ENCODE measurements at regions not wholly inside any gene's neighbourhood (a gene's known extent, or its start where the extent isn't known, plus 50 kb on each side); places are given as distances from the start of the nearest gene placed in this dataset.

DNA sequence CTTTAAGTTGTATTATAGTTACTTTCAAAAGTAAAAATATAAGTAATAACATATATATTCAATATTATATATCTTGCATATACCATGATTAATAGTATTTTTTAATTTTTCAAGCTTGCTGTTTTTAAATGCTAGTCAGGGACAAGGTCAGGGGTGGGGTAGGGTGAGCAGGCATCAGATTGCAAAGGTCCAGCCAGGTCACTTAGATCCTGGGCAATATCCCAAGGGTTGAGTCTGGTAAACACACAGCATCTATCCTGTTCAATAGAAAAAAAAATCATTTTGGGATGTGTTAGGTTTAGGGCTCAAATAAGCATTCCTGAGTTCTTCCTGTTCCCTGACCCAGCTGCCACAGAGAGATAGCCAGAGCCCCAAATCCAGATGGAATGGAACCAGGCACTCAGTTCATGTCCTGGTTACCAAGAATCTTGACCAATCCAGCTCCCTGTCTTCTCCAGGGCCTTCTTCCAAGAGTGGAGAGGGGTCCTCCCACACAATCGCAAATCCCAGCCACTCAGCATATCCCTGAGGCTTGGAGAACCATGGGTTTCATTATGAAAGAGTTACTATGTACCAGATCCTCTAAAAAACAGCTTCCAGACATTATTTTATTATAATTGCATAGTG lies 134.9 kb upstream of the TOP1 start:
- FAIRE-seq (no peak), DNase-seq (ENCODE audit: low read depth in 1 of 2, low spot score in 2 of 2) (no peak)
- H4K91ac ChIP-seq (replicated peaks; ENCODE audit: insufficient read length, low read length): no peak overlapping the region
- H3K4me3 ChIP-seq (ENCODE audit: extremely low read depth in 1 of 4, insufficient read depth in 2 of 4, low read depth in 3 of 4, low read length in 4 of 4): no peak overlapping the region
- ChIA-PET CTCF (ENCODE audit: partially characterized antibody) (interaction anchor here (0.9 to 1.7 kb wide), 3 partner anchors 34 to 134 kb away, joined by 3 to 4 read pairs (median 3); no protein-coding TSS in a partner anchor), POLR2A (ENCODE audit: partially characterized antibody) (no interaction called here)
- H2AFZ ChIP-seq (ENCODE audit: low read length): no peak overlapping the region
- no peak overlapping the region for H3K27ac ChIP-seq (ENCODE audit: low read depth, low read length)
- no peaks in the 10 kb centered on the region for H3K79me2 ChIP-seq (ENCODE audit: control insufficient read depth in 1 of 2, insufficient read depth in 2 of 2, low read length in 2 of 2)
- WGBS, 2 experiments (ENCODE audit: extremely low coverage in 1 of 2, insufficient coverage in 1 of 2, insufficient read length in 1 of 2, insufficient replicate concordance in 2 of 2, low coverage in 1 of 2, low lambda C conversion rate in 2 of 2, missing lambda C conversion rate in 1 of 2): 100% methylated on average over 1 of the region's 1 CpG; no CpG with 5 or more reads in 1 of the 2 experiments
- no peak overlapping the region for H4K5ac ChIP-seq (ENCODE audit: insufficient read length, low read depth, low read length)
- no peaks in the 10 kb centered on the region for H3K36me3 ChIP-seq (ENCODE audit: control insufficient read depth in 2 of 4, insufficient read depth in 4 of 4, low read length in 3 of 4)
- H2BK20ac ChIP-seq (ENCODE audit: low read length): no peak overlapping the region
- no peaks in the 10 kb centered on the region for H3K4me1 ChIP-seq (replicated peaks in 1 of 4; ENCODE audit: control insufficient read depth in 3 of 4, insufficient read depth in 4 of 4, low read length in 3 of 4)
- no peaks in the 10 kb centered on the region for H3K27me3 ChIP-seq (replicated peaks in 1 of 4; ENCODE audit: control insufficient read depth in 3 of 4, extremely low read depth in 1 of 4, insufficient read depth in 3 of 4, low read length in 3 of 4)
- H2AK5ac ChIP-seq (ENCODE audit: low read depth, low read length): no peak overlapping the region
- no peak overlapping the region for H2BK15ac ChIP-seq (ENCODE audit: low read length)
- no peak overlapping the region for H2BK5ac ChIP-seq (ENCODE audit: low read depth, low read length)
- TF ChIP-seq GABPA (IDR thresholded peaks at IDR 0.05; ENCODE audit: borderline replicate concordance, insufficient read depth, low read length) (no peak), NRF1 (IDR thresholded peaks at IDR 0.05; ENCODE audit: low read depth, low read length) (no peak), SIX5 (IDR thresholded peaks at IDR 0.05; ENCODE audit: low read depth, low read length) (no peak), MAFK (IDR thresholded peaks at IDR 0.05; ENCODE audit: low read depth, low read length) (no peak), RAD21 (IDR thresholded peaks at IDR 0.05 in 1 of 2, conservative IDR thresholded peaks at IDR 0.05 in 1 of 2; ENCODE audit: low read depth in 2 of 2, low read length in 2 of 2) (no peak), CBX8 (IDR thresholded peaks at IDR 0.05; ENCODE audit: borderline replicate concordance, low read depth, low read length) (no peak), JUND (IDR thresholded peaks at IDR 0.05; ENCODE audit: low read length) (no peak), EZH2 (IDR thresholded peaks at IDR 0.05; ENCODE audit: low read depth, low read length, severe bottlenecking) (no peak), KDM5A (IDR thresholded peaks at IDR 0.05; ENCODE audit: low read length) (no peak), ASH2L (IDR thresholded peaks at IDR 0.05; ENCODE audit: low read length) (no peak)
- H3K9ac ChIP-seq (replicated peaks in 1 of 4; ENCODE audit: extremely low read depth in 1 of 4, low read depth in 3 of 4, low read length in 3 of 4): no peak overlapping the region
- H3K14ac ChIP-seq (ENCODE audit: insufficient read length): no peak overlapping the region
- no peak overlapping the region for H3K4ac ChIP-seq (replicated peaks; ENCODE audit: insufficient read length, low read depth, low read length)
- no peak overlapping the region for H3K23ac ChIP-seq (ENCODE audit: insufficient read length)
- no peak overlapping the region for H2BK120ac ChIP-seq (replicated peaks; ENCODE audit: low read depth, low read length)
- no peak overlapping the region for H3K4me2 ChIP-seq (ENCODE audit: insufficient read depth in 1 of 2, low read depth in 2 of 2, low read length in 2 of 2)
- no peaks in the 10 kb centered on the region for H4K20me1 ChIP-seq (replicated peaks in 1 of 2; ENCODE audit: control insufficient read depth in 1 of 2, insufficient read depth in 2 of 2, low read length in 2 of 2)
- H3K79me1 ChIP-seq (ENCODE audit: low read depth, low read length): no peaks in the 10 kb centered on the region
- H3K56ac ChIP-seq (replicated peaks; ENCODE audit: insufficient read length, low read depth, low read length): no peak overlapping the region
- H3K23me2 ChIP-seq (ENCODE audit: low read depth, low read length): no peaks in the 10 kb centered on the region
- no peak overlapping the region; the same call in 1 of the 2 replicates for H4K8ac ChIP-seq (ENCODE audit: extremely low read depth, insufficient read depth, low read length)
- H2BK12ac ChIP-seq (ENCODE audit: low read depth, low read length): no peak overlapping the region
- no peaks in the 10 kb centered on the region for H3K9me3 ChIP-seq (ENCODE audit: insufficient read depth in 2 of 2, low read depth in 1 of 2, low read length in 1 of 2)
- H3K18ac ChIP-seq (ENCODE audit: extremely low read depth, low read length): no peak overlapping the region
